Hepatocyte (in vitro differentiated cells): ENCODE measurements at regions not wholly inside any gene's neighbourhood (a gene's known extent, or its start where the extent isn't known, plus 50 kb on each side); places are given as distances from the start of the nearest gene placed in this dataset.

ENCODE experiments used
- CTCF ChIP-seq: fragments of 200-600 bp; sonication (generic); IDR thresholded peaks from 2 replicates; pipeline ENCODE4 v1.5.1; 2016; ENCODE audit warnings: antibody characterized with exemption, mild to moderate bottlenecking; ENCODE audit not compliant: poor library complexity
- EZH2 ChIP-seq: fragments of 200-600 bp; sonication (generic); IDR thresholded peaks from 2 replicates; pipeline ENCODE4 v1.6.1; 2016; ENCODE audit warnings: antibody characterized with exemption, mild to moderate bottlenecking, borderline replicate concordance

GRCh38 chr20:7301807-7302206 is 534.3 kb downstream of the BMP2 start:
- TF ChIP-seq EZH2: no peak
- no peak for TF ChIP-seq CTCF
